ENCODE measurements at regions not wholly inside any gene's neighbourhood (a gene's known extent, or its start where the extent isn't known, plus 50 kb on each side); places are given as distances from the start of the nearest gene placed in this dataset.
"Not testable (repeated sequence)": the region's sequence is repeated elsewhere in the genome, so short reads cannot be mapped to it uniquely, and the experiment has no call there.

- no peaks in the 10 kb centered on the region for H3K27me3 Mint-ChIP-seq
- POLR2A ChIA-PET: no interaction called here
Observed at GRCh38 chr21:9738527-9738926, 782.9 kb upstream of the TPTE start.

GRCh38 chr21:9739240-9739639, 782.1 kb upstream of the TPTE start:
- no peaks in the 10 kb centered on the region for H3K4me1 Mint-ChIP-seq
- DNase-seq (no peak), ATAC-seq (no peak)
- CTCF ChIA-PET: no interaction called here
- H3K27me3 Mint-ChIP-seq: no peaks in the 10 kb centered on the region
- H3K27ac Mint-ChIP-seq: no peak overlapping the region
- H3K36me3 Mint-ChIP-seq (ENCODE audit: low read depth): peaks cover 2% of the 10 kb centered on the region
- POLR2A ChIA-PET: no interaction called here
- no peak overlapping the region for H3K4me3 Mint-ChIP-seq
- intact Hi-C loops (cut with DNase I, micrococcal nuclease): no loop called here
- peaks cover 19% of the 10 kb centered on the region for H3K9me3 Mint-ChIP-seq (ENCODE audit: low read depth)

More at GRCh38 chr21:9738527-9738926, 782.9 kb upstream of the TPTE start:
- peaks cover 19% of the 10 kb centered on the region for H3K9me3 Mint-ChIP-seq (ENCODE audit: low read depth)
- H3K27ac Mint-ChIP-seq: no peak overlapping the region
- intact Hi-C loops (cut with DNase I, micrococcal nuclease): no loop called here
- H3K36me3 Mint-ChIP-seq (ENCODE audit: low read depth): peaks cover 2% of the 10 kb centered on the region
- DNase-seq (no peak), ATAC-seq (no peak)
- CTCF ChIA-PET: no interaction called here
- no peak overlapping the region for H3K4me3 Mint-ChIP-seq
- no peaks in the 10 kb centered on the region for H3K4me1 Mint-ChIP-seq

GRCh38 chr21:9740177-9740941, 781.0 kb upstream of the TPTE start:
- POLR2A ChIA-PET; CTCF ChIA-PET; intact Hi-C loops (cut with DNase I, micrococcal nuclease); H3K4me1 Mint-ChIP-seq; H3K4me3 Mint-ChIP-seq; H3K27me3 Mint-ChIP-seq; DNase-seq; H3K36me3 Mint-ChIP-seq (ENCODE audit: low read depth); ATAC-seq; H3K27ac Mint-ChIP-seq: not testable (repeated sequence)
- H3K9me3 Mint-ChIP-seq (ENCODE audit: low read depth): peaks cover 19% of the 10 kb centered on the region

GRCh38 chr21:9740991-9741742, 780.2 kb upstream of the TPTE start:
- peaks cover 19% of the 10 kb centered on the region for H3K9me3 Mint-ChIP-seq (ENCODE audit: low read depth)
- ATAC-seq; H3K27me3 Mint-ChIP-seq; intact Hi-C loops (cut with DNase I, micrococcal nuclease); H3K27ac Mint-ChIP-seq; H3K4me3 Mint-ChIP-seq; H3K36me3 Mint-ChIP-seq (ENCODE audit: low read depth); CTCF ChIA-PET; POLR2A ChIA-PET; H3K4me1 Mint-ChIP-seq; DNase-seq: not testable (repeated sequence)

- intact Hi-C loops (cut with DNase I, micrococcal nuclease); DNase-seq; POLR2A ChIA-PET; H3K27ac Mint-ChIP-seq; H3K36me3 Mint-ChIP-seq (ENCODE audit: low read depth); H3K27me3 Mint-ChIP-seq; H3K4me1 Mint-ChIP-seq; ATAC-seq; H3K4me3 Mint-ChIP-seq; CTCF ChIA-PET: not testable (repeated sequence)
- peaks cover 18% of the 10 kb centered on the region for H3K9me3 Mint-ChIP-seq (ENCODE audit: low read depth)
Observed at GRCh38 chr21:9743566-9743965, 777.8 kb upstream of the TPTE start.

- DNase-seq; H3K4me1 Mint-ChIP-seq; H3K27ac Mint-ChIP-seq; CTCF ChIA-PET; POLR2A ChIA-PET; H3K27me3 Mint-ChIP-seq; H3K36me3 Mint-ChIP-seq (ENCODE audit: low read depth); intact Hi-C loops (cut with DNase I, micrococcal nuclease); ATAC-seq; H3K4me3 Mint-ChIP-seq: not testable (repeated sequence)
- peaks cover 15% of the 10 kb centered on the region for H3K9me3 Mint-ChIP-seq (ENCODE audit: low read depth)
Observed at GRCh38 chr21:9744166-9744565, 777.2 kb upstream of the TPTE start.

- H3K9me3 Mint-ChIP-seq (ENCODE audit: low read depth): peaks cover 12% of the 10 kb centered on the region
- CTCF ChIA-PET; H3K4me1 Mint-ChIP-seq; H3K4me3 Mint-ChIP-seq; DNase-seq; H3K36me3 Mint-ChIP-seq (ENCODE audit: low read depth); H3K27ac Mint-ChIP-seq; H3K27me3 Mint-ChIP-seq; POLR2A ChIA-PET; intact Hi-C loops (cut with DNase I, micrococcal nuclease); ATAC-seq: not testable (repeated sequence)
Observed at GRCh38 chr21:9744593-9744992, 776.8 kb upstream of the TPTE start.

GRCh38 chr21:9745457-9746108, 775.8 kb upstream of the TPTE start:
- intact Hi-C loops (cut with DNase I, micrococcal nuclease); H3K27ac Mint-ChIP-seq; ATAC-seq; H3K4me1 Mint-ChIP-seq; POLR2A ChIA-PET; H3K9me3 Mint-ChIP-seq (ENCODE audit: low read depth); H3K27me3 Mint-ChIP-seq; DNase-seq; H3K4me3 Mint-ChIP-seq; CTCF ChIA-PET; H3K36me3 Mint-ChIP-seq (ENCODE audit: low read depth): not testable (repeated sequence)

- intact Hi-C loops (cut with DNase I, micrococcal nuclease); H3K27ac Mint-ChIP-seq; ATAC-seq; CTCF ChIA-PET; H3K27me3 Mint-ChIP-seq; H3K9me3 Mint-ChIP-seq (ENCODE audit: low read depth); H3K36me3 Mint-ChIP-seq (ENCODE audit: low read depth); H3K4me3 Mint-ChIP-seq; POLR2A ChIA-PET; H3K4me1 Mint-ChIP-seq; DNase-seq: not testable (repeated sequence)
Observed at GRCh38 chr21:9746311-9746710, 775.1 kb upstream of the TPTE start.

GRCh38 chr21:9746831-9747606, 774.4 kb upstream of the TPTE start:
- ATAC-seq; H3K4me3 Mint-ChIP-seq; CTCF ChIA-PET; intact Hi-C loops (cut with DNase I, micrococcal nuclease); H3K9me3 Mint-ChIP-seq (ENCODE audit: low read depth); POLR2A ChIA-PET; H3K27ac Mint-ChIP-seq; H3K4me1 Mint-ChIP-seq; H3K36me3 Mint-ChIP-seq (ENCODE audit: low read depth); DNase-seq; H3K27me3 Mint-ChIP-seq: not testable (repeated sequence)

- POLR2A ChIA-PET; H3K4me3 Mint-ChIP-seq; H3K36me3 Mint-ChIP-seq (ENCODE audit: low read depth); CTCF ChIA-PET; H3K27me3 Mint-ChIP-seq; intact Hi-C loops (cut with DNase I, micrococcal nuclease); H3K9me3 Mint-ChIP-seq (ENCODE audit: low read depth); H3K27ac Mint-ChIP-seq; DNase-seq; ATAC-seq; H3K4me1 Mint-ChIP-seq: not testable (repeated sequence)
Observed at GRCh38 chr21:9747870-9748269, 773.5 kb upstream of the TPTE start.

Data from activated CD4-positive, alpha-beta T cell treated with anti-CD3 and anti-CD28 coated beads for 36 hours (primary cell).